Central memory CD8-positive, alpha-beta T cell (primary cell): ENCODE measurements at regions not wholly inside any gene's neighbourhood (a gene's known extent, or its start where the extent isn't known, plus 50 kb on each side); places are given as distances from the start of the nearest gene placed in this dataset.

Source experiments
- ATAC-seq: fragments of 150-1000 bp; cut with Tn5 transposase; replicated peaks from 2 replicates; pipeline ENCODE4 v1.10.0; 2022; ENCODE audit warnings: mild to moderate bottlenecking, moderate FRiP score, moderate number of reproducible peaks; ENCODE audit not compliant: poor library complexity, severe bottlenecking; ENCODE audit errors: extremely low read depth
- DNase-seq, 2 donors: peaks; one replicate each; pipeline ENCODE4 v3.0.0; 2021; ENCODE audit warnings: low spot score in 2 of 2
- H3K27ac Mint-ChIP-seq: one replicate; pipeline ENCODE4 v1.8.0; 2022; ENCODE audit warnings: low read depth, mild to moderate bottlenecking, moderate library complexity, mixed read lengths
- H3K27me3 Mint-ChIP-seq: one replicate; pipeline ENCODE4 v1.8.0; 2022; ENCODE audit warnings: mixed read lengths
- H3K36me3 Mint-ChIP-seq: one replicate; pipeline ENCODE4 v1.8.0; 2022; ENCODE audit warnings: mild to moderate bottlenecking, moderate library complexity, mixed read lengths; ENCODE audit not compliant: insufficient read depth
- H3K4me1 Mint-ChIP-seq: one replicate; pipeline ENCODE4 v1.8.0; 2022; ENCODE audit warnings: mixed read lengths
- H3K4me3 Mint-ChIP-seq: one replicate; pipeline ENCODE4 v1.8.0; 2022; ENCODE audit warnings: mild to moderate bottlenecking, moderate library complexity, mixed read lengths
- H3K9me3 Mint-ChIP-seq: one replicate; pipeline ENCODE4 v1.8.0; 2022; ENCODE audit warnings: mixed read lengths

GRCh38 chr6:14187406-14187805 is 69.8 kb downstream of the CD83 start:
- no peak for DNase-seq
- peaks cover 33% of the 10 kb centered on the region for H3K27me3 Mint-ChIP-seq

DNA sequence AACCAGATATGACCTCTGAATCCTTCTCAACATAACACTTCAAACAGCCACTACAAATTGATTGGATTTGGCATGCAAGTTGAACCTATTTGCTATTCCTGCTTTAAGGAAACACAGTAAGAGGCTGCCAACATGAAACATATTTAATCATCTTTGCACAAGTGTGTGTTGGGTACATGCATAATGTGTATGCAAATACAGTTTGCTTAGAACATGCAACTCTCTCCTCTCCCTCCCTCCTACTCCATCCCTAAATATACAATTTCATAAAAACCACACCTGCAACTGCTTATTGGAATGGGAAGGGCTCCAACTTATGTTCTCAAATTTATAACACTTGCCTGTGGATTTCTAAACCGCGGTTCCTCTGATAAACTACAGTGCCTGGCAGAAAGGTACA is 71.5 kb downstream of the CD83 start:
- no peak overlapping the region for H3K27ac Mint-ChIP-seq
- no peak for ATAC-seq
- DNase-seq, result no peak
- H3K36me3 Mint-ChIP-seq, result no peaks in the 10 kb centered on the region
- H3K4me3 Mint-ChIP-seq, result no peak overlapping the region
- H3K4me1 Mint-ChIP-seq, result no peaks in the 10 kb centered on the region
- H3K27me3 Mint-ChIP-seq, result peaks cover 47% of the 10 kb centered on the region
- no peaks in the 10 kb centered on the region for H3K9me3 Mint-ChIP-seq

More at GRCh38 chr6:14187406-14187805, 69.8 kb downstream of the CD83 start:
- Mint-ChIP-seq H3K27ac (no peak overlapping the region), H3K4me3 (no peak overlapping the region), H3K9me3 (no peaks in the 10 kb centered on the region), H3K36me3 (no peaks in the 10 kb centered on the region), H3K4me1 (no peaks in the 10 kb centered on the region)
- no peak for ATAC-seq

GRCh38 chr6:14190191-14190928 is 72.8 kb downstream of the CD83 start:
- Mint-ChIP-seq H3K36me3 (no peaks in the 10 kb centered on the region), H3K27me3 (peaks cover 54% of the 10 kb centered on the region), H3K4me1 (no peaks in the 10 kb centered on the region), H3K4me3 (no peak overlapping the region), H3K27ac (no peak overlapping the region), H3K9me3 (no peaks in the 10 kb centered on the region)
- ATAC-seq (no peak), DNase-seq (no peak)

- H3K27ac Mint-ChIP-seq, result no peak overlapping the region
- peaks cover 56% of the 10 kb centered on the region for H3K27me3 Mint-ChIP-seq
- no peaks in the 10 kb centered on the region for H3K9me3 Mint-ChIP-seq
- DNase-seq, result no peak
- H3K4me1 Mint-ChIP-seq, result no peaks in the 10 kb centered on the region
- no peaks in the 10 kb centered on the region for H3K36me3 Mint-ChIP-seq
- ATAC-seq, result no peak
- H3K4me3 Mint-ChIP-seq, result no peak overlapping the region
These were observed 73.3 kb downstream of the CD83 start for GRCh38 chr6:14190929-14191224.

GRCh38 chr6:14191761-14192160 is 74.2 kb downstream of the CD83 start:
- peaks cover 56% of the 10 kb centered on the region for H3K27me3 Mint-ChIP-seq
- no peaks in the 10 kb centered on the region for H3K36me3 Mint-ChIP-seq
- H3K27ac Mint-ChIP-seq, result no peak overlapping the region
- DNase-seq (no peak), ATAC-seq (no peak)
- H3K4me1 Mint-ChIP-seq, result no peaks in the 10 kb centered on the region
- H3K4me3 Mint-ChIP-seq, result no peak overlapping the region
- H3K9me3 Mint-ChIP-seq, result no peaks in the 10 kb centered on the region

DNA sequence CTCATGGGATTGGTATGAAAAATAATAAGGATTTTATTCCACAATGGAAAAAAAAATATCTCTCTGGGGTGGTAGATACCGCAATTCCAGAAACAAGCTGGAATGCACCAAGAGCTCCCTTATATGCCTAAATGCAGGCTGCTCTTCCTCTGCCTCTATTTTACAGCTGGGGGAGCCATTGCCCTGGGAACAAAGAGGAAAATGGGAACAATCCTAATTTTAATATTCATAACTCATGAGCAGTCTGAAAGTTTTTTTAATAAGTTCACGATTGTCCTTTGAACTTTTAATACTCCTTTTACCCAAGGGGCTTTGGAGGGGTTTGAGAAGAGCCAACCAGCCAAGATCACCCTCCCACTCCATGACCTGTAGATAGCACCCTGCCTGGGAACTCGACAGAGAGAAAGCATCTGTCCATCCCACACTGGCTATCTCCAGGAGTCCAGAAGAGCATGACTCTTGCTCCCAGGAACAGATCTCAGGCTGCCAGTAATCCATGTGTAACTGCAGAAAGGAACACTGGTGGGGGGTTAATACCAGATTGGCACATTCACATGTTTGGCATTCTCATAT is 74.7 kb downstream of the CD83 start:
- DNase-seq (no peak), ATAC-seq (no peak)
- no peaks in the 10 kb centered on the region for H3K9me3 Mint-ChIP-seq
- H3K4me1 Mint-ChIP-seq, result no peaks in the 10 kb centered on the region
- peaks cover 56% of the 10 kb centered on the region for H3K27me3 Mint-ChIP-seq
- H3K4me3 Mint-ChIP-seq, result no peak overlapping the region
- H3K27ac Mint-ChIP-seq, result no peak overlapping the region
- no peaks in the 10 kb centered on the region for H3K36me3 Mint-ChIP-seq

DNA sequence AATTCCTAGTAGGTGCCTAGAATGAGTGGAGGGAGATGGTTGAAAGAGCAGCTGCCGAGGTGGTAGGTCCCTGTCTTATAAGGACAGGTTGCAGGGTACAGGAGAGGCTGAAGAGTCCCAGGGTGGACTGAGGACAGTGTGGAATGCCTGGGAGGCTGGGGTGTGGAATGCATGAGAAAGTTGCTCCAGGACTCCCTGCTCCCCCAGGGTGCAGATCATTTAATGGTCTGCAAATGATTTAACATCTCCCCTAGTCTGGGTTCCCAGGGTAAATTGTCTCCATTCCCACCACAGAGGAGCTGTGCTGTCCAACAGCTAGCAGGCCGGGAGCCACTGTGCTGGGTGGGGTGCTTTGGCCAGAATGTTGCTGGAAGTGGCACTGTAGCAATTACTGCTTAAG is 76.0 kb downstream of the CD83 start:
- ATAC-seq (no peak), DNase-seq (no peak)
- H3K9me3 Mint-ChIP-seq, result no peaks in the 10 kb centered on the region
- H3K27me3 Mint-ChIP-seq, result peaks cover 56% of the 10 kb centered on the region
- no peak overlapping the region for H3K4me3 Mint-ChIP-seq
- no peaks in the 10 kb centered on the region for H3K4me1 Mint-ChIP-seq
- no peaks in the 10 kb centered on the region for H3K36me3 Mint-ChIP-seq
- H3K27ac Mint-ChIP-seq, result no peak overlapping the region

DNA sequence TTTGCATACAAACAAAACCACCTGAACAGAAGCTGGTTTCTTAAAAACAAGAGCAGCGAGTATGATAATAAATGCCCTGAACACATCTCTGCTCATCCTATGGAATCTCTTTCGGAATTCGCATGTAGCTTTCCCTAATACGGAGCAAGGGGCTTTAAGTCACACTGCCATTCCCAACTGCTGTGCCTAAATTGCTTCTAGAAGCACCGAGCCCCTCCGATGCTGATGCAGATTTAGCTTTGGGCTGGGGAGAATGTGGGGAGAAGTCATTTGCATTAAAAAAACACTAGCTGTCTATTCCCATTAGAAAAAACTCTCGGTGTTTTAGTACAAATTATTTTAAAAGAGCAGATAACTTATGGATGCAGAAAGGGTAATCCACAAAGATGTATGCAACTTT is 76.9 kb downstream of the CD83 start:
- Mint-ChIP-seq H3K27ac (no peak overlapping the region), H3K36me3 (no peaks in the 10 kb centered on the region), H3K27me3 (peaks cover 48% of the 10 kb centered on the region), H3K4me1 (no peaks in the 10 kb centered on the region), H3K4me3 (no peak overlapping the region), H3K9me3 (no peaks in the 10 kb centered on the region)
- no peak for ATAC-seq
- DNase-seq, result no peak

- H3K4me3 Mint-ChIP-seq, result no peak overlapping the region
- H3K36me3 Mint-ChIP-seq, result no peaks in the 10 kb centered on the region
- no peaks in the 10 kb centered on the region for H3K4me1 Mint-ChIP-seq
- no peak overlapping the region for H3K27ac Mint-ChIP-seq
- DNase-seq (no peak), ATAC-seq (no peak)
- H3K27me3 Mint-ChIP-seq, result peaks cover 43% of the 10 kb centered on the region
- no peaks in the 10 kb centered on the region for H3K9me3 Mint-ChIP-seq
These were observed 77.4 kb downstream of the CD83 start for GRCh38 chr6:14194976-14195375.

- DNase-seq (no peak), ATAC-seq (no peak)
- Mint-ChIP-seq H3K4me1 (no peaks in the 10 kb centered on the region), H3K4me3 (no peak overlapping the region), H3K9me3 (no peaks in the 10 kb centered on the region), H3K36me3 (no peaks in the 10 kb centered on the region), H3K27ac (no peak overlapping the region), H3K27me3 (peaks cover 32% of the 10 kb centered on the region)
These were observed 78.5 kb downstream of the CD83 start for GRCh38 chr6:14196026-14196425.

DNA sequence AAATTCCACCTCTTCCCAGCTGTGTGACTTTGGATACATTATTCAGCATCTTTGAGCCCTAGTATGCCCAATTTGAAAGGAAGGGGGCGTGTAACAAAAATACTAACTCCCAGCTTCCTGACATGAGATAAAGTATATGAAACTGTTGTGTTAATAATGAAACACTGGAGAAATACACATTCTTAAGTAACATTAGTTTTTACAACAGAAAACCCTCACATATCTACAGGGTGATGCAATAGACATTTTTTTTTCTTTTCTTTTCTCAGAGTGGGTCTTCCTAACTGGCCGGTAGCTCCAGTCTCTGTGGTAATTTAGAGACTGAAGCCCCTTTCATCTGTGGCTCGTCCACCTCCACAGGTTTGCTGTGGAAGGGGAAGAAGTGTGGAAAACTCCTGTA is 79.5 kb downstream of the CD83 start:
- H3K4me3 Mint-ChIP-seq, result no peak overlapping the region
- no peaks in the 10 kb centered on the region for H3K36me3 Mint-ChIP-seq
- H3K27ac Mint-ChIP-seq, result no peak overlapping the region
- H3K27me3 Mint-ChIP-seq, result peaks cover 26% of the 10 kb centered on the region
- no peaks in the 10 kb centered on the region for H3K9me3 Mint-ChIP-seq
- H3K4me1 Mint-ChIP-seq, result no peaks in the 10 kb centered on the region
- ATAC-seq, result no peak
- DNase-seq, result no peak

DNA sequence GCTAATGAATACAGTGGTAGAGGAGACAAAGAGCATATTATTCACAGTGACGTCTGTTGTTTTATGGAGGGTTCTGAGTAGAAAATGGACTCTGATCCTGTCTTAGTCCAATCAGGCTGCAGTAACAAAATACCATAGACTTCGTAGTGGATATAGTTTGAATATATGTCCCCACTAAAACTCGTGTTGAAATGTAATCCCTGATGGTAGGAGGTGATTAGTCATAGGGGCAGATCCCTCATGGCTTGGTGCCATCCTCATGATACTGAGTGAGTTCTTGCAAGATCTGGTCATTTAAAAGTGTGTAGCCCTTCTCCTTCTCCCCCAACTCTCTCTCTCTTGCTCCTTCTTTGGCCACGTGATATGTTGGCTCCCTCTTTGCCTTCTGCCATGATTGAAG is 82.5 kb downstream of the CD83 start:
- H3K9me3 Mint-ChIP-seq, result no peaks in the 10 kb centered on the region
- no peak for ATAC-seq
- H3K27me3 Mint-ChIP-seq, result peaks cover 5% of the 10 kb centered on the region
- no peaks in the 10 kb centered on the region for H3K4me1 Mint-ChIP-seq
- H3K36me3 Mint-ChIP-seq, result no peaks in the 10 kb centered on the region
- H3K27ac Mint-ChIP-seq, result no peak overlapping the region
- no peak overlapping the region for H3K4me3 Mint-ChIP-seq
- DNase-seq, result no peak

GRCh38 chr6:14202947-14203346 is 85.4 kb downstream of the CD83 start:
- Mint-ChIP-seq H3K9me3 (no peaks in the 10 kb centered on the region), H3K4me1 (no peaks in the 10 kb centered on the region), H3K4me3 (no peak overlapping the region), H3K36me3 (no peaks in the 10 kb centered on the region), H3K27ac (no peak overlapping the region), H3K27me3 (no peaks in the 10 kb centered on the region)
- no peak for DNase-seq
- no peak for ATAC-seq
